Right cardiac atrium (tissue), 5 donors: ENCODE measurements at regions not wholly inside any gene's neighbourhood (a gene's known extent, or its start where the extent isn't known, plus 50 kb on each side); places are given as distances from the start of the nearest gene placed in this dataset.

Source experiments
- ATAC-seq, 2 donors: fragments of 200-7000 bp; cut with Tn5 transposase; one replicate each; pipeline versions ENCODE4 v1.8.0 to v1.9.1; 2020; ENCODE audit warnings: moderate library complexity in 2 of 2, mild to moderate bottlenecking in 1 of 2
- DNase-seq, 3 donors: peaks; one replicate each; pipeline ENCODE4 v3.0.0-alpha.2; 2020
- H3K27ac ChIP-seq: one replicate; pipeline ENCODE4 v1.5.1; 2013; ENCODE audit warnings: mild to moderate bottlenecking, low read length, control low read depth, moderate library complexity
- H3K27me3 ChIP-seq: one replicate; pipeline ENCODE4 v1.6.1; 2013; ENCODE audit not compliant: control insufficient read depth, insufficient read depth
- H3K4me1 ChIP-seq: one replicate; pipeline ENCODE4 v1.6.1; 2013; ENCODE audit warnings: low read length; ENCODE audit not compliant: control insufficient read depth, insufficient read depth
- H3K4me3 ChIP-seq: one replicate; pipeline ENCODE4 v1.5.1; 2013; ENCODE audit warnings: low read length, control low read depth
- H3K9me3 ChIP-seq: one replicate; pipeline ENCODE4 v1.6.1; 2013; ENCODE audit warnings: low read length; ENCODE audit not compliant: control insufficient read depth
- WGBS: extraction: QIAGEN DNeasy Blood & Tissue Kit; methylation state at CpG from one replicate; pipeline ENCODE4 v1.1.7; 2013; 5-methylcytosine and 5-hydroxymethylcytosine counted together
- intact Hi-C, 4 donors: fragments of 100-400 bp; cut with DNase I; formaldehyde crosslinking; loops; one replicate each; pipeline versions ENCODE4 v1.11.0 to v1.14.0; 2022 to 2023
- donor health status: healthy with polysubstance abuse.
- donor health status: DM: no; HTN: yes; CAD: no.
- donor health status: DM: no; HTN: no; CAD: no.
- donor health status: DM: no; HTN: yes; CAD: no; lungs with severe emphysema.
- donor health status: DM: yes; HTN: yes; CAD: no.

- Histone ChIP-seq H3K4me1 (no peaks in the 10 kb centered on the region), H3K27me3 (no peaks in the 10 kb centered on the region), H3K27ac (no peak overlapping the region), H3K4me3 (no peak overlapping the region), H3K9me3 (no peaks in the 10 kb centered on the region)
- WGBS = 24% methylated on average over 23 of the region's 23 CpGs
- ATAC-seq (no peak), DNase-seq (no peak)
- intact Hi-C loops = no loop called here
These were observed 65.5 kb upstream of the BTN3A2 start for GRCh38 chr6:26299286-26300042.

- no peaks in the 10 kb centered on the region for H3K27me3 ChIP-seq
- no peak overlapping the region for H3K4me3 ChIP-seq
- H3K4me1 ChIP-seq = no peaks in the 10 kb centered on the region
- no peak overlapping the region for H3K27ac ChIP-seq
- ATAC-seq = no peak
- no peaks in the 10 kb centered on the region for H3K9me3 ChIP-seq
- 84% methylated on average over 3 of the region's 3 CpGs for WGBS
- DNase-seq = no peak
- intact Hi-C loops = no loop called here
These were observed 65.0 kb upstream of the BTN3A2 start for GRCh38 chr6:26300043-26300331.

- no peak overlapping the region for H3K27ac ChIP-seq
- no peak for DNase-seq
- no peak for ATAC-seq
- H3K4me1 ChIP-seq = no peaks in the 10 kb centered on the region
- intact Hi-C loops = no loop called here
- no peak overlapping the region for H3K4me3 ChIP-seq
- H3K27me3 ChIP-seq = no peaks in the 10 kb centered on the region
- no peaks in the 10 kb centered on the region for H3K9me3 ChIP-seq
These were observed 64.6 kb upstream of the BTN3A2 start for GRCh38 chr6:26300359-26300758.

GRCh38 chr6:26300828-26301227 lies 64.2 kb upstream of the BTN3A2 start:
- H3K4me1 ChIP-seq = no peaks in the 10 kb centered on the region
- H3K9me3 ChIP-seq = no peaks in the 10 kb centered on the region
- H3K27me3 ChIP-seq = no peaks in the 10 kb centered on the region
- ATAC-seq (no peak), DNase-seq (no peak)
- no peak overlapping the region for H3K4me3 ChIP-seq
- intact Hi-C loops = no loop called here
- H3K27ac ChIP-seq = no peak overlapping the region

- Histone ChIP-seq H3K27me3 (no peaks in the 10 kb centered on the region), H3K4me1 (no peaks in the 10 kb centered on the region), H3K27ac (no peak overlapping the region), H3K4me3 (no peak overlapping the region), H3K9me3 (no peaks in the 10 kb centered on the region)
- no peak for DNase-seq
- no peak for ATAC-seq
- intact Hi-C loops = no loop called here
These were observed 63.4 kb upstream of the BTN3A2 start for GRCh38 chr6:26301638-26302037.

GRCh38 chr6:26302941-26303559 lies 61.9 kb upstream of the BTN3A2 start:
- Histone ChIP-seq H3K27ac (no peak overlapping the region), H3K27me3 (no peaks in the 10 kb centered on the region), H3K4me3 (no peak overlapping the region), H3K9me3 (no peaks in the 10 kb centered on the region), H3K4me1 (no peaks in the 10 kb centered on the region)
- WGBS = 96% methylated on average over 1 of the region's 1 CpG
- ATAC-seq = no peak
- no peak for DNase-seq
- intact Hi-C loops = no loop called here

- ATAC-seq (no peak), DNase-seq (no peak)
- intact Hi-C loops = no loop called here
- Histone ChIP-seq H3K4me1 (no peaks in the 10 kb centered on the region), H3K4me3 (peak overlapping the region; percentile 63), H3K27me3 (no peaks in the 10 kb centered on the region), H3K9me3 (no peaks in the 10 kb centered on the region), H3K27ac (no peak overlapping the region)
- 39% methylated on average over 3 of the region's 3 CpGs for WGBS
These were observed 60.7 kb upstream of the BTN3A2 start for GRCh38 chr6:26304213-26304796.

GRCh38 chr6:26304797-26305640 lies 60.0 kb upstream of the BTN3A2 start:
- Histone ChIP-seq H3K9me3 (no peaks in the 10 kb centered on the region), H3K27ac (peak overlapping the region; percentile 38), H3K27me3 (no peaks in the 10 kb centered on the region), H3K4me3 (peak overlapping the region; percentile 63), H3K4me1 (no peaks in the 10 kb centered on the region)
- DNase-seq = peak; percentile 74 to 84 (median 75)
- intact Hi-C loops = no loop called here
- 13% methylated on average over 29 of the region's 29 CpGs for WGBS
- ATAC-seq = peak; percentile 80 to 95

GRCh38 chr6:26305641-26305969 lies 59.4 kb upstream of the BTN3A2 start:
- DNase-seq (no peak), ATAC-seq (no peak)
- Histone ChIP-seq H3K27me3 (no peaks in the 10 kb centered on the region), H3K4me1 (no peaks in the 10 kb centered on the region), H3K27ac (no peak overlapping the region), H3K4me3 (no peak overlapping the region), H3K9me3 (no peaks in the 10 kb centered on the region)
- intact Hi-C loops = no loop called here
- WGBS = 36% methylated on average over 3 of the region's 3 CpGs

GRCh38 chr6:26306232-26306631 lies 58.8 kb upstream of the BTN3A2 start:
- DNase-seq (no peak), ATAC-seq (no peak)
- H3K4me3 ChIP-seq = no peak overlapping the region
- WGBS = 98% methylated on average over 3 of the region's 3 CpGs
- H3K27ac ChIP-seq = no peak overlapping the region
- no peaks in the 10 kb centered on the region for H3K27me3 ChIP-seq
- intact Hi-C loops = no loop called here
- H3K4me1 ChIP-seq = no peaks in the 10 kb centered on the region
- no peaks in the 10 kb centered on the region for H3K9me3 ChIP-seq

GRCh38 chr6:26307850-26308249 lies 57.1 kb upstream of the BTN3A2 start:
- no peaks in the 10 kb centered on the region for H3K27me3 ChIP-seq
- intact Hi-C loops = no loop called here
- ATAC-seq = no peak

More at GRCh38 chr6:26307850-26308249, 57.1 kb upstream of the BTN3A2 start:
- no peak overlapping the region for H3K27ac ChIP-seq
- no peak for DNase-seq
- peaks cover 2% of the 10 kb centered on the region for H3K4me1 ChIP-seq
- H3K9me3 ChIP-seq = no peaks in the 10 kb centered on the region
- no peak overlapping the region for H3K4me3 ChIP-seq
